Trophoblast cell (in vitro differentiated cells and primary cell): ENCODE measurements at regions not wholly inside any gene's neighbourhood (a gene's known extent, or its start where the extent isn't known, plus 50 kb on each side); places are given as distances from the start of the nearest gene placed in this dataset.

ENCODE experiments used
- DNase-seq, 2 donors: peaks; one replicate each; pipeline ENCODE4 v3.0.0-alpha.2; 2016
- H2AFZ ChIP-seq: 2 replicates; pipeline ENCODE4 v1.6.1; 2013; ENCODE audit warnings: low read length, moderate library complexity, mild to moderate bottlenecking; ENCODE audit not compliant: insufficient read depth, poor library complexity
- H2AK5ac ChIP-seq: 2 replicates; pipeline ENCODE4 v1.6.1; 2013; ENCODE audit warnings: mild to moderate bottlenecking, low read length
- H2BK120ac ChIP-seq: 2 replicates; pipeline ENCODE4 v1.6.1; 2013; ENCODE audit warnings: low read length, mild to moderate bottlenecking, moderate library complexity; ENCODE audit not compliant: insufficient read depth, poor library complexity
- H2BK12ac ChIP-seq: 2 replicates; pipeline ENCODE4 v1.6.1; 2013; ENCODE audit warnings: mild to moderate bottlenecking, low read length, moderate library complexity
- H2BK5ac ChIP-seq: 2 replicates; pipeline ENCODE4 v1.6.1; 2013; ENCODE audit warnings: low read length, low read depth, moderate library complexity, mild to moderate bottlenecking; ENCODE audit not compliant: poor library complexity
- H3K14ac ChIP-seq: 2 replicates; pipeline ENCODE4 v1.6.1; 2013; ENCODE audit warnings: mild to moderate bottlenecking, low read length
- H3K18ac ChIP-seq: 2 replicates; pipeline ENCODE4 v1.6.1; 2013; ENCODE audit warnings: mild to moderate bottlenecking, low read length
- H3K23ac ChIP-seq: 2 replicates; pipeline ENCODE4 v1.6.1; 2013; ENCODE audit warnings: low read length
- H3K27ac ChIP-seq: 2 replicates; pipeline ENCODE4 v1.5.1; 2013; ENCODE audit warnings: low read depth, mild to moderate bottlenecking, inconsistent platforms, low read length, moderate library complexity
- H3K27me3 ChIP-seq: 2 replicates; pipeline ENCODE4 v1.6.1; 2013; ENCODE audit warnings: inconsistent platforms, mild to moderate bottlenecking, low read length, moderate library complexity; ENCODE audit not compliant: insufficient read depth
- H3K36me3 ChIP-seq, 2 experiments: 1 replicate in 1 of 2; 2 replicates in 1 of 2; pipeline ENCODE4 v1.6.1; 2013; ENCODE audit warnings: low read length in 2 of 2, mild to moderate bottlenecking in 2 of 2, moderate library complexity in 1 of 2; ENCODE audit not compliant: insufficient read depth in 2 of 2, control insufficient read depth in 1 of 2
- H3K4ac ChIP-seq: 2 replicates; pipeline ENCODE4 v1.6.1; 2013; ENCODE audit warnings: low read depth, mild to moderate bottlenecking, low read length, moderate library complexity
- H3K4me1 ChIP-seq, 2 experiments: 1 replicate in 1 of 2; 2 replicates in 1 of 2; pipeline ENCODE4 v1.6.1; 2013; ENCODE audit warnings: low read length in 2 of 2, mild to moderate bottlenecking in 2 of 2, moderate library complexity in 1 of 2; ENCODE audit not compliant: insufficient read depth in 2 of 2, control insufficient read depth in 1 of 2
- H3K4me2 ChIP-seq: 2 replicates; pipeline ENCODE4 v1.6.1; 2013; ENCODE audit warnings: inconsistent platforms, mild to moderate bottlenecking, low read length, moderate library complexity
- H3K4me3 ChIP-seq: 2 replicates; pipeline ENCODE4 v1.5.1; 2013; ENCODE audit warnings: mild to moderate bottlenecking, low read depth, low read length, inconsistent platforms
- H3K79me1 ChIP-seq: one replicate; pipeline ENCODE4 v1.6.1; 2013; ENCODE audit warnings: low read length
- H3K79me2 ChIP-seq: 2 replicates; pipeline ENCODE4 v1.6.1; 2013; ENCODE audit warnings: low read length, mild to moderate bottlenecking; ENCODE audit not compliant: control insufficient read depth, insufficient read depth, poor library complexity
- H3K9ac ChIP-seq: 2 replicates; pipeline ENCODE4 v1.6.1; 2013; ENCODE audit warnings: mild to moderate bottlenecking, low read length
- H3K9me3 ChIP-seq: 2 replicates; pipeline ENCODE4 v1.6.1; 2013; ENCODE audit warnings: low read depth, mild to moderate bottlenecking, control low read depth, inconsistent platforms, low read length; ENCODE audit not compliant: insufficient read depth
- H4K12ac ChIP-seq: 2 replicates; pipeline ENCODE4 v1.6.1; 2013; ENCODE audit warnings: low read depth, mild to moderate bottlenecking, low read length, moderate library complexity
- H4K8ac ChIP-seq: 2 replicates; pipeline ENCODE4 v1.6.1; 2013; ENCODE audit warnings: low read depth, mild to moderate bottlenecking, low read length, moderate library complexity
- H4K91ac ChIP-seq: one replicate; pipeline ENCODE4 v1.6.1; 2013; ENCODE audit warnings: low read depth, mild to moderate bottlenecking, low read length, moderate library complexity
- WGBS: extraction: QIAGEN DNeasy Blood & Tissue Kit; methylation state at CpG from one replicate; pipeline ENCODE4 v1.1.7; 2013; ENCODE audit warnings: missing lambda C conversion rate; ENCODE audit not compliant: insufficient read length, insufficient coverage; ENCODE audit errors: extremely low coverage; 5-methylcytosine and 5-hydroxymethylcytosine counted together

DNA sequence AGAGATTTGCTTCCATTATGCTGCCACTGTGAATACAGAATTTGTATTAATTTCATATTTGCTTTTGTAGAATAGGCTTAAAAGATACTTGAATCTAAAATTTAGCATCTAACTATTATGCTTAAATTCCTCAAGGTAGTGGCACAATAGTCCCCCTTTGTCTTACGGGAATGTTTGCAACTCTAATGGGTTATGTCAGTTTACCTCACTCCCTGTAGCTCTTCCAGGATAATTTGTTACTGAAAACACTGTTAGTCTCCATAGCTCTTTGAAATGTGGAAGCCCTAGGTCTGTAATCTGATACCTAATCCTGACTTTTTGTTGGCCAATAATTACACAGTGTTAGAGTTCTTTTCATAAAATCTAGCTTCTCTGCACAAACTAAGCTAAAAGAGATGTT, 433.4 kb downstream of the PYDC2 start:
- Histone ChIP-seq H2AK5ac (no peak overlapping the region), H3K4ac (no peak overlapping the region), H4K12ac (no peak overlapping the region), H3K79me2 (no peaks in the 10 kb centered on the region), H3K23ac (no peak overlapping the region), H3K4me1 (no peaks in the 10 kb centered on the region), H3K79me1 (no peaks in the 10 kb centered on the region), H4K91ac (no peak overlapping the region), H3K27me3 (no peaks in the 10 kb centered on the region), H2AFZ (no peak overlapping the region), H3K9me3 (no peaks in the 10 kb centered on the region), H3K9ac (no peak overlapping the region), H2BK5ac (no peak overlapping the region), H3K18ac (no peak overlapping the region), H2BK120ac (no peak overlapping the region), H3K4me3 (no peak overlapping the region), H2BK12ac (no peak overlapping the region), H3K27ac (no peak overlapping the region), H3K14ac (no peak overlapping the region), H3K4me2 (no peak overlapping the region), H4K8ac (no peak overlapping the region), H3K36me3 (no peaks in the 10 kb centered on the region)
- WGBS = no CpG with 5 or more reads among the region's 1 CpG
- DNase-seq = no peak

DNA sequence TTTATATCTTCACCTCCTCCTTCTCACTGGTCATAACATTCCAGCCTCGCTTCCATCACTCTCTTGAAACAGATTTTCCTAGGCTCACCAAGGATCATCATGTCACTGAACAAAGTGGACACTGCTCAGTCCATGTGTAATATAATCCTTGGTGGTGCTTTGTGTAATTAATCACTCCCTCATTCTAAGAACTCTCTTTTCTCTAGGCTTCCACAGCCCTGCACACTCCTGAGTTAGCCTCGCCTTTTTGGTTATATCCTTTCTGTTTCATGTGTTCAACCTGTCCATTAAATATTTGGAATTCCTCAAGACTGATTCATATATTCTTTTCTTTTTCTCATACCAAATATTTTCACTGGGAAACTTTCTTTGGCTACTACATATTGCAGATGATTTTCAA, 440.8 kb downstream of the PYDC2 start:
- no peak overlapping the region for H3K4me3 ChIP-seq
- H3K4me2 ChIP-seq = no peak overlapping the region
- no peak overlapping the region for H3K9ac ChIP-seq
- H2BK12ac ChIP-seq = no peak overlapping the region
- H3K14ac ChIP-seq = no peak overlapping the region
- H3K4ac ChIP-seq = no peak overlapping the region
- H4K12ac ChIP-seq = no peak overlapping the region
- H3K36me3 ChIP-seq = no peaks in the 10 kb centered on the region
- no peaks in the 10 kb centered on the region for H3K9me3 ChIP-seq
- no peak overlapping the region for H4K8ac ChIP-seq
- WGBS = no CpG with 5 or more reads among the region's 2 CpGs
- no peak for DNase-seq
- H3K79me2 ChIP-seq = no peaks in the 10 kb centered on the region
- H3K27ac ChIP-seq = no peak overlapping the region
- no peaks in the 10 kb centered on the region for H3K4me1 ChIP-seq
- H3K23ac ChIP-seq = no peak overlapping the region
- H3K27me3 ChIP-seq = no peaks in the 10 kb centered on the region
- H3K18ac ChIP-seq = no peak overlapping the region
- no peaks in the 10 kb centered on the region for H3K79me1 ChIP-seq
- H2AK5ac ChIP-seq = no peak overlapping the region
- H2AFZ ChIP-seq = no peak overlapping the region
- H2BK5ac ChIP-seq = no peak overlapping the region
- no peak overlapping the region for H4K91ac ChIP-seq
- H2BK120ac ChIP-seq = no peak overlapping the region

DNA sequence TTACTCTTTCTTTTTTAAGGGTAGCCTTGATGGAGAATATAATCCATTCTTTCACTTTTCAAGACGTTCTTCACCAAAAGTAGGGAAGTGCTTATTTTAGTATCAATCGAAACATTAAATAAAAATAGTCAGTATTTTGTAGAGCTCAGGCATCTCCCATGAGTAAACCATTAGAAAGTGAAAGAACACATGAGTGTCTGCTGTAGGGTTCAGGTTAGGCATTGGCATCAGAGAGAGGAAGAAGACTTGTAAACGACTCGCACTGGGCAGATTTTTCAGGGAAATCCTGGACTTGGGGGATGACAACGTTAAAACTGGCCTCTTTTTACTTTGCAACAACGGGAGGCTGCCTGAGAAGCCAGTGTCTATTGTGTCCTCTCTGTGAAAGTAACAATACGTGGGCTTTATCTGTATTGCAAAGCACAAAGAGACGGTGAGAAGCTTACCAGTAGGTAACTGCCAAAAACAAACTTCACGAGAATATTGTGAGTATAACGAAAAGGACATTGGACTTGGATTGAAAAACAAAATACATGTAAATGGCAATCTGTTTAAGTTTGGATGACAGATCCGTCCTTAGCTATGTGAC, 451.7 kb downstream of the PYDC2 start:
- H2BK12ac ChIP-seq = no peak overlapping the region
- no peak overlapping the region for H4K91ac ChIP-seq
- no CpG with 5 or more reads among the region's 11 CpGs for WGBS
- H3K4ac ChIP-seq = no peak overlapping the region
- no peak overlapping the region for H4K12ac ChIP-seq
- no peak overlapping the region for H2AK5ac ChIP-seq
- H2AFZ ChIP-seq = no peak overlapping the region
- no peaks in the 10 kb centered on the region for H3K36me3 ChIP-seq
- H3K9me3 ChIP-seq = no peaks in the 10 kb centered on the region
- H3K4me2 ChIP-seq = no peak overlapping the region
- DNase-seq = no peak
- H3K14ac ChIP-seq = no peak overlapping the region
- H3K4me1 ChIP-seq = no peaks in the 10 kb centered on the region
- no peak overlapping the region for H4K8ac ChIP-seq
- no peak overlapping the region for H2BK5ac ChIP-seq
- H3K27me3 ChIP-seq = no peaks in the 10 kb centered on the region
- H2BK120ac ChIP-seq = no peak overlapping the region
- H3K9ac ChIP-seq = no peak overlapping the region
- H3K79me2 ChIP-seq = no peaks in the 10 kb centered on the region
- no peak overlapping the region for H3K4me3 ChIP-seq
- no peak overlapping the region for H3K23ac ChIP-seq
- H3K79me1 ChIP-seq = no peaks in the 10 kb centered on the region
- no peak overlapping the region for H3K18ac ChIP-seq
- H3K27ac ChIP-seq = no peak overlapping the region

DNA sequence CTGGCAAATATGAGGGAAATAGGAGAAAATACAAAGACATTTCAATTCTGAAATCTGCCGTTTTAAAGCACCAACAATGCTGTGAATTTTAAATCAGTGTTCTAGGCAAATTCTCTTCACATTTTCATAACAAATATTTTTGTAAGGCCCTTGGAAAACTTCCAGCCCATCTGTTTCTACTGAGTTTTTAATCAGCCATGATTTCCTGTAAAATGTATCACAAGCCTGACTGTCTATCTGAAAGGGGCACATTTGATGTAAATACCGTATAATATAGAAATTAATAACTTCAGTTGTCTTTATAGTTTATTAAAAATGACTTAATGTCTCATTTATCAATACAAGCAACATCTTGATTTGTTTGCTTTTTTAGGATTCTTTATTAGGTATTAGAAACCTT, 454.7 kb downstream of the PYDC2 start:
- no peak overlapping the region for H4K8ac ChIP-seq
- no peak overlapping the region for H3K4me2 ChIP-seq
- H3K9ac ChIP-seq = no peak overlapping the region
- H3K79me2 ChIP-seq = no peaks in the 10 kb centered on the region
- no peak overlapping the region for H2BK5ac ChIP-seq
- H3K9me3 ChIP-seq = no peaks in the 10 kb centered on the region
- no peak overlapping the region for H3K23ac ChIP-seq
- no peak overlapping the region for H2BK120ac ChIP-seq
- no peak overlapping the region for H2AK5ac ChIP-seq
- no peak overlapping the region for H2AFZ ChIP-seq
- no peak overlapping the region for H4K12ac ChIP-seq
- no peak overlapping the region for H4K91ac ChIP-seq
- no peak overlapping the region for H3K18ac ChIP-seq
- H3K79me1 ChIP-seq = no peaks in the 10 kb centered on the region
- no peak overlapping the region for H3K4ac ChIP-seq
- no peak overlapping the region for H3K27ac ChIP-seq
- DNase-seq = no peak
- H3K4me1 ChIP-seq = no peaks in the 10 kb centered on the region
- WGBS = no CpG with 5 or more reads among the region's 2 CpGs
- H3K27me3 ChIP-seq = no peaks in the 10 kb centered on the region
- H3K4me3 ChIP-seq = no peak overlapping the region
- no peak overlapping the region for H3K14ac ChIP-seq
- no peaks in the 10 kb centered on the region for H3K36me3 ChIP-seq
- H2BK12ac ChIP-seq = no peak overlapping the region
